ENCODE measurements at regions not wholly inside any gene's neighbourhood (a gene's known extent, or its start where the extent isn't known, plus 50 kb on each side); places are given as distances from the start of the nearest gene placed in this dataset.

DNA sequence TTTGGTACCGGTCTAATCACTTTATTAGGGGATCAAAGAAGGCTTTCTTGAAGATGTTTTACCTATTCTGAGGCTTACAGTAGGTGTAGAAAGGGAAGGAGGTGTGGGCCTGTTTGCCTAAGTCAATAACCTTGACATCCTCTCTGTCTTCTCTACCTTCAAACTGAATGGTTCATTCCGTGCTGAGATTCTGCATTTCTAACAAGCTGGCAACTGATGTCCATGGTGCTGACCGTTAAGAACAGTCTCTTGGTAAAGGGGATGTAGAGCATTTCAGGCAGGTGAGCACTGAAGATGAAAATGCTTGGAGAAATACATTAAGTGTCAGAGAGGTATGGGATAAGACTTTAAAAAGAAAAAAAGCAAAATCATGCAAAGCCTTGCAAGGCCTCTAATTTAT, 51.5 kb upstream of the DGKB start:
- intact Hi-C loops (cut with micrococcal nuclease) = no loop called here
- Mint-ChIP-seq H3K27ac (no peak overlapping the region), H3K27me3 (no peaks in the 10 kb centered on the region), H3K4me3 (no peak overlapping the region), H3K9me3 (peaks cover 1% of the 10 kb centered on the region), H3K4me1 (ENCODE audit: low read depth) (no peaks in the 10 kb centered on the region), H3K36me3 (ENCODE audit: low read depth) (no peaks in the 10 kb centered on the region)
- DNase-seq = no peak
- ATAC-seq = no peak
- ChIA-PET CTCF (no interaction called here), POLR2A (no interaction called here)
- TF ChIP-seq, protein P1, sequence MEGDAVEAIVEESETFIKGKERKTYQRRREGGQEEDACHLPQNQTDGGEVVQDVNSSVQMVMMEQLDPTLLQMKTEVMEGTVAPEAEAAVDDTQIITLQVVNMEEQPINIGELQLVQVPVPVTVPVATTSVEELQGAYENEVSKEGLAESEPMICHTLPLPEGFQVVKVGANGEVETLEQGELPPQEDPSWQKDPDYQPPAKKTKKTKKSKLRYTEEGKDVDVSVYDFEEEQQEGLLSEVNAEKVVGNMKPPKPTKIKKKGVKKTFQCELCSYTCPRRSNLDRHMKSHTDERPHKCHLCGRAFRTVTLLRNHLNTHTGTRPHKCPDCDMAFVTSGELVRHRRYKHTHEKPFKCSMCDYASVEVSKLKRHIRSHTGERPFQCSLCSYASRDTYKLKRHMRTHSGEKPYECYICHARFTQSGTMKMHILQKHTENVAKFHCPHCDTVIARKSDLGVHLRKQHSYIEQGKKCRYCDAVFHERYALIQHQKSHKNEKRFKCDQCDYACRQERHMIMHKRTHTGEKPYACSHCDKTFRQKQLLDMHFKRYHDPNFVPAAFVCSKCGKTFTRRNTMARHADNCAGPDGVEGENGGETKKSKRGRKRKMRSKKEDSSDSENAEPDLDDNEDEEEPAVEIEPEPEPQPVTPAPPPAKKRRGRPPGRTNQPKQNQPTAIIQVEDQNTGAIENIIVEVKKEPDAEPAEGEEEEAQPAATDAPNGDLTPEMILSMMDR (IDR thresholded peaks at IDR 0.05) = no peak

Measured in activated CD8-positive, alpha-beta T cell treated with anti-CD3 and anti-CD28 coated beads for 36 hours (primary cell).